Lower lobe of right lung (tissue), 2 donors: ENCODE measurements at regions not wholly inside any gene's neighbourhood (a gene's known extent, or its start where the extent isn't known, plus 50 kb on each side); places are given as distances from the start of the nearest gene placed in this dataset.
"Not testable (repeated sequence)": the region's sequence is repeated elsewhere in the genome, so short reads cannot be mapped to it uniquely, and the experiment has no call there.

Source experiments
- ATAC-seq, 2 donors: fragments of 200-7000 bp; cut with Tn5 transposase; one replicate each; pipeline ENCODE4 v1.9.1; 2020 to 2022; ENCODE audit warnings: mild to moderate bottlenecking in 2 of 2, moderate library complexity in 2 of 2
- DNase-seq: peaks from one replicate; pipeline ENCODE4 v3.0.0-alpha.2; 2020
- H3K27ac ChIP-seq: fragments of 200-600 bp; one replicate; pipeline ENCODE4 v1.8.0; 2022
- H3K27me3 ChIP-seq: fragments of 200-600 bp; one replicate; pipeline ENCODE4 v1.8.0; 2022; ENCODE audit warnings: low read depth
- H3K36me3 ChIP-seq: fragments of 200-600 bp; one replicate; pipeline ENCODE4 v1.8.0; 2022; ENCODE audit warnings: mild to moderate bottlenecking
- H3K4me1 ChIP-seq: fragments of 200-600 bp; one replicate; pipeline ENCODE4 v1.8.0; 2022
- H3K4me3 ChIP-seq: fragments of 200-600 bp; one replicate; pipeline ENCODE4 v1.8.0; 2022; ENCODE audit warnings: mild to moderate bottlenecking
- H3K9me3 ChIP-seq: fragments of 200-600 bp; one replicate; pipeline ENCODE4 v1.8.0; 2022
- CTCF ChIP-seq: fragments of 200-600 bp; IDR thresholded peaks from one replicate; pipeline ENCODE4 v1.8.0; 2022; ENCODE audit warnings: antibody characterized with exemption, mild to moderate bottlenecking
- intact Hi-C: fragments of 100-400 bp; cut with DNase I; formaldehyde crosslinking; loops from one replicate; pipeline ENCODE4 v1.11.0; 2022
- donor health status: DM: no; HTN: yes; CAD: no; lungs with severe emphysema.

DNA sequence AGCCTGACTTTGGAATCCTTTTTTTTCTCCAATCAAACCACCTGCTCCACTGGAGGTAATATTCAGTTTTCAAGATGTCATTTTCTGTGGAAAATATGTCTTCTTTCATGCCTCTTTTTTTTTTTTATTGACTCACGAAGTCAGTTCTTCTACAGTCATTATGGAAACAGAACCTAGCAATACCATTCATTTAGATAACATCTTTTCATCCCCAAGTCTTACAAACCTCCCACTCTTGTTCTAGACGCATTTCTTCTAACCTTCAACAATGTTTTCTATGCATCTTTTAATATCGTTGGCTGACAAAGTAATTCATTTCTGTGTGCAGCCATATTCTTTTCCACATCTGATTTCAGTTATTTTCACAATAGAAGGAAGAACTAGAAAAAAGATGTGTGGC lies 474.3 kb upstream of the CCDC196 start:
- DNase-seq (no peak), ATAC-seq (no peak)
- Histone ChIP-seq H3K4me3 (no peak overlapping the region), H3K9me3 (no peaks in the 10 kb centered on the region), H3K27me3 (no peaks in the 10 kb centered on the region), H3K27ac (no peak overlapping the region), H3K36me3 (no peaks in the 10 kb centered on the region), H3K4me1 (no peaks in the 10 kb centered on the region)
- intact Hi-C loops: no loop called here
- no peak for TF ChIP-seq CTCF

- ATAC-seq, H3K27ac ChIP-seq, intact Hi-C loops, H3K36me3 ChIP-seq, H3K9me3 ChIP-seq, DNase-seq, H3K4me1 ChIP-seq, H3K4me3 ChIP-seq, H3K27me3 ChIP-seq: not testable (repeated sequence)
Measured at GRCh38 chr14:66013607-66014006, 472.6 kb upstream of the CCDC196 start.

DNA sequence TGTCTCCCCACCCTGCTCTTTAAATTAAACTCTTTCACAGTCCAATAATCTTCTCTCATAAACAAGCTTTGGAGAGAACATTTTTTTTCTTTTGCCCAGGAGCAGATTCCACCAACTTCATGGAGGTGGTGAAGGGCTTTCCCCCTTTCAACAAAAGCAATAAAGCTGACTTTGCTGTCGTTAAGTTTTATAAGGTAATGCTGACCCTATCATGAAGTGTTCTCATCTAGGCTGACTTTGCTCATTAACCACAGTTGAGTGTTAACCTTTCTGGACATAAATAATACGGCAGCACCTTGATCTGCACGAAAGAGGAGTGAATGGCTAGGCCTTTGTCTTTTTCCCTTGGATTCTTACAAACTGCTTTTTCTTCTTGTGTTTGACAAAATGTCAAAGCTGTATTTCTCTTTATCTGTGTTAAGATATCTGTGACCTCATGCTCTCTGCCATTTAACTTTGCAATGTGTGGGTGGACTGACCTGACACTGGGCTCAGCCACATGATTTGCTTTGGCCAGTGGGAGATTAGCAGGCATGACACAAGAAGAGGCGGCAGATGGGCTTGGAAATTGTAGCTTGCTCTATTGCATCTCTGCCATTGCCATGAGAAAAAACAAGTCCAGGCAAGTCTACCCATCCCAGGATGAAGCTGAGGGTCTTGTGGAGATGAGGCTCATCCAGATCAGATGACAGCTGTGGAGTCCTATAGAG lies 470.9 kb upstream of the CCDC196 start:
- H3K27me3 ChIP-seq: no peaks in the 10 kb centered on the region
- H3K27ac ChIP-seq: no peak overlapping the region
- ATAC-seq: no peak
- no peak for TF ChIP-seq CTCF
- no peaks in the 10 kb centered on the region for H3K36me3 ChIP-seq
- H3K9me3 ChIP-seq: no peaks in the 10 kb centered on the region
- intact Hi-C loops: no loop called here
- no peaks in the 10 kb centered on the region for H3K4me1 ChIP-seq
- no peak overlapping the region for H3K4me3 ChIP-seq
- no peak for DNase-seq

- no peaks in the 10 kb centered on the region for H3K9me3 ChIP-seq
- H3K27me3 ChIP-seq: no peaks in the 10 kb centered on the region
- no peak for TF ChIP-seq CTCF
- no peak overlapping the region for H3K4me3 ChIP-seq
- intact Hi-C loops: no loop called here
- no peak for DNase-seq
- no peaks in the 10 kb centered on the region for H3K4me1 ChIP-seq
- no peak overlapping the region for H3K27ac ChIP-seq
- H3K36me3 ChIP-seq: no peaks in the 10 kb centered on the region
- ATAC-seq: no peak
Measured at GRCh38 chr14:66017927-66018326, 468.2 kb upstream of the CCDC196 start.

DNA sequence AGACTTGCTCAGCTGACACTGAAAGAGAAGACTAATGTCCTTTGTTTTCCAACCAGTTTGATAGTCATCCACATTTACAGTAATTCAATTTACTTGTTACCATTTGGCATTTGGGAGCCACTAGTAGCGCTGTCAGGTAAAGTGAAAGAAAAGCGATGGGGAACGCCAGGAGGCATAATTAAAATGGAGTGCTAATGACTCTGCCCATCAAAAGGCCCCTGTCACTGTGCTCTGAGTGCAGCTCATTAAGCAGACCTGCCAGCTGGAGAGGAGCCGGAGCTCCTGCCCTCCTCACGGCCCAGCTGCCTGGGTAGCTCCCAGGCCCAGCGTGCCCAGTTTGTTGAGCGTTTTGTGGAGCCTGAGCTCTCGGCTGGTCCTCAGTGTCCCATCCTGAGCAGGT lies 463.6 kb upstream of the CCDC196 start:
- no peaks in the 10 kb centered on the region for H3K27me3 ChIP-seq
- no peak overlapping the region for H3K4me3 ChIP-seq
- no peaks in the 10 kb centered on the region for H3K36me3 ChIP-seq
- intact Hi-C loops: no loop called here
- TF ChIP-seq CTCF: no peak
- H3K9me3 ChIP-seq: peaks cover under 1% of the 10 kb centered on the region
- no peaks in the 10 kb centered on the region for H3K4me1 ChIP-seq
- ATAC-seq (no peak), DNase-seq (no peak)
- no peak overlapping the region for H3K27ac ChIP-seq

DNA sequence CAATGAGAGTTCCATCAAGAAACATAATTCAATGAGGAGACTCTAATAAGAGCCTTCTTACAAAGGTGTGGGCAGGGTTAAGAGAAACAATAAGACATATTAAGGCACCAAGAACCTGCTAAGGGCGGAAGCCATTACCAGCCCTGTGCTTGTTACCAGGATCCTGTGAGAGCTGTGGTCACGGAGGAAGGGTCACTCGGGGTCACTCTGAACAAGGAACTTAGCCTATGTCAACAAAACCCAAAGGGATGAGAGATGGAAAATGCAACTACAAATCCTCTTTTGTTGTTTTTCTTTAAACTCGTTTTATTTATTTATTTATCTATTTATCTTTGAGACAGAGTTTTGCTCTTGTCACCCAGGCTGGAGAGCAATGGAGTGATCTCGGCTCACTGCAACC lies 460.4 kb upstream of the CCDC196 start:
- no peak for TF ChIP-seq CTCF
- no peak for DNase-seq
- Histone ChIP-seq H3K36me3 (no peaks in the 10 kb centered on the region), H3K4me3 (no peak overlapping the region), H3K4me1 (no peaks in the 10 kb centered on the region), H3K27me3 (no peaks in the 10 kb centered on the region), H3K9me3 (peaks cover 3% of the 10 kb centered on the region), H3K27ac (no peak overlapping the region)
- ATAC-seq: no peak
- intact Hi-C loops: no loop called here

DNA sequence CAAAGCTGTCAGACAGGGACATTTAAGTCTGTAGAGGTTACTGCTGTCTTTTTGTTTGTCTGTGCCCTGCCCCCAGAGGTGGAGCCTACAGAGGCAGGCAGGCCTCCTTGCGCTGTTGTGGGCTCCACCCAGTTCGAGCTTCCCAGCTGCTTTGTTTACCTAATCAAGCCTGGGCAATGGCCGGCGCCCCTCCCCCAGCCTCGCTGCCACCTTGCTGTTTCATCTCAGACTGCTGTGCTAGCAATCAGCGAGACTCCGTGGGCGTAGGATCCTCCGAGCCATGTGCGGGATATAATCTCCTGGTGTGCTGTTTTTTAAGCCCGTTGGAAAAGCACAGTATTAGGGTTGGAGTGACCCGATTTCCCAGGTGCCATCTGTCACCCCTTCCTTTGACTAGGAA lies 454.2 kb upstream of the CCDC196 start:
- H3K27ac ChIP-seq, H3K27me3 ChIP-seq, intact Hi-C loops, H3K36me3 ChIP-seq, H3K4me3 ChIP-seq, H3K9me3 ChIP-seq, H3K4me1 ChIP-seq, ATAC-seq, DNase-seq: not testable (repeated sequence)
